ENCODE measurements at regions not wholly inside any gene's neighbourhood (a gene's known extent, or its start where the extent isn't known, plus 50 kb on each side); places are given as distances from the start of the nearest gene placed in this dataset.

DNA sequence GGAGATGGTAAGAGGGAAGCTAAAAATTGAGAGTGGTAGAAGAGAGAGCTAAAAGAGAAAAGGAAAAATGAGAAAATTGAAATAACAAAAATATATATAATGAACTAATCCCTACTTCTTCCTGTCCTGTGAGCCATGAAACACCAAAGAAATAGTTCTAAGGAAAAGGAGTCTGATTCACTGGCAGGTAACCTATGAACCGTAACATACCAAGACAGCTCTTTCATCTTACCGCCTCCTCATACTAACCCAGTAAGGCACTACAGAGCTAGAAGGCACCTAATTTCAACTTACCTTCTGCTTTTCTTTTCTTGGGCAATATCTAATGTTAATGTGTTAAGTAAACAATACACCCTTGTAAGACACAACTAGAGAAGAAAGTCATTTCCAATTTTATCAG is 297.7 kb upstream of the DIAPH2 start:
- Mint-ChIP-seq H3K9me3 (ENCODE audit: low read depth) (no peaks in the 10 kb centered on the region), H3K36me3 (ENCODE audit: insufficient read depth) (no peaks in the 10 kb centered on the region), H3K4me3 (ENCODE audit: low read depth) (no peak overlapping the region), H3K27ac (no peak overlapping the region), H3K27me3 (no peaks in the 10 kb centered on the region), H3K4me1 (ENCODE audit: low read depth) (peaks cover 7% of the 10 kb centered on the region)
- TF ChIP-seq, protein P1, sequence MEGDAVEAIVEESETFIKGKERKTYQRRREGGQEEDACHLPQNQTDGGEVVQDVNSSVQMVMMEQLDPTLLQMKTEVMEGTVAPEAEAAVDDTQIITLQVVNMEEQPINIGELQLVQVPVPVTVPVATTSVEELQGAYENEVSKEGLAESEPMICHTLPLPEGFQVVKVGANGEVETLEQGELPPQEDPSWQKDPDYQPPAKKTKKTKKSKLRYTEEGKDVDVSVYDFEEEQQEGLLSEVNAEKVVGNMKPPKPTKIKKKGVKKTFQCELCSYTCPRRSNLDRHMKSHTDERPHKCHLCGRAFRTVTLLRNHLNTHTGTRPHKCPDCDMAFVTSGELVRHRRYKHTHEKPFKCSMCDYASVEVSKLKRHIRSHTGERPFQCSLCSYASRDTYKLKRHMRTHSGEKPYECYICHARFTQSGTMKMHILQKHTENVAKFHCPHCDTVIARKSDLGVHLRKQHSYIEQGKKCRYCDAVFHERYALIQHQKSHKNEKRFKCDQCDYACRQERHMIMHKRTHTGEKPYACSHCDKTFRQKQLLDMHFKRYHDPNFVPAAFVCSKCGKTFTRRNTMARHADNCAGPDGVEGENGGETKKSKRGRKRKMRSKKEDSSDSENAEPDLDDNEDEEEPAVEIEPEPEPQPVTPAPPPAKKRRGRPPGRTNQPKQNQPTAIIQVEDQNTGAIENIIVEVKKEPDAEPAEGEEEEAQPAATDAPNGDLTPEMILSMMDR (IDR thresholded peaks at IDR 0.05; ENCODE audit: unreplicated experiment), result no peak
- DNase-seq (ENCODE audit: low spot score, unreplicated experiment), result no peak

DNA sequence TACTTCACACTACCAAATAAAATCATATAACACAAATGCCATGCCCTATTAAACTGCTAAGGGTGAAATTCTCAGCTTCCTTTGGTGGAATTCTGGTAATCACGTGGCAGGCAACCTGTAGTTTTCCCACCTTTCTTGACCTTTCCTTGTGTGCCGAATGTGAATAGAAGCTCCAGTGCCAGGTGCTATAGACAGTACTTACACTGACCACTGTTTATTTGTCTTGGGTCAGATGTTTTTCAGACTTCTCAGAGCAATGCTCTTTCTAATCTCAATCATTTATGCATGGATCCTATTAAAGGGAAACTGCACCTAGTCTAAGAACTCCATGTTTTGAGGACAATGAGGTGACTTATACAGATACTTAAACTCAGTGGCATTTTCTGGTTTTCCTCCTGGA is 296.8 kb upstream of the DIAPH2 start:
- Mint-ChIP-seq H3K27me3 (no peaks in the 10 kb centered on the region), H3K36me3 (ENCODE audit: insufficient read depth) (no peaks in the 10 kb centered on the region), H3K9me3 (ENCODE audit: low read depth) (no peaks in the 10 kb centered on the region), H3K4me1 (ENCODE audit: low read depth) (peaks cover 7% of the 10 kb centered on the region), H3K4me3 (ENCODE audit: low read depth) (no peak overlapping the region), H3K27ac (no peak overlapping the region)
- TF ChIP-seq, protein P1 (IDR thresholded peaks at IDR 0.05; ENCODE audit: unreplicated experiment), result no peak
- no peak for DNase-seq (ENCODE audit: low spot score, unreplicated experiment)

DNA sequence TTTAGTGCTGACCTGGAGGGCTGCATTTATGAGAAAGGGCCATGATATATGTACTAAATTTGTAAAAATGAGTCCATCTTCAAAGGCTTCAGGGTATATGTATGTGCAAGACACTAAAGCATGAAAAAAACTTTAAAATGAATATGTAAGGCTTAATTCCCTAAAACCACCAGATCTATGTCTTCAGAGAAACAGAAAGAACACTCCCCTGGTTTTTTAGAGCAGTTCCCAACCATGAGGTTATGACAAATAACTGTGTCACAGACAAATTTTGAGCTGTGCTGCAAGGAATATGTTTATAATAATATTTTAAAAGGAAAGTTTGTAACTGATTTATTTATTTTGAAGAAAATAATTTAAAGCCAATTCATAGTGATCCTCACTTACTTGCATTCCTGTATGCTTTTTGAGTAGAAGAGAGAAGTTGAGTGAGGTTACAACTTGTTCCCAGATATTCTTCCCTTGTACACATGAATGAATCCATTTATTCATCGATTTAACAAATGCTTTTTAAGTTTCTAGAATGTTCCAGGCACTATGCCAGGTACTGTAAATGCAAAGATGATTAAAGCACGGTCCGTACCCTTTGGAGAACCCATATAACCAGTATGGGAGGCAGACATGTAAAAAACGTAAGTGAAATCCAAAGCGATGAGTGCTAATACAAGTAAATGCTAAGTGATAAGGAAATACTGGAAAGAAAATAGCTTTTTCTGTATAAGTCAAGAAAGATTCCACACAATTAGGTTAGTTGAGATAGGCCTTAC is 295.2 kb upstream of the DIAPH2 start:
- Mint-ChIP-seq H3K4me1 (ENCODE audit: low read depth) (peaks cover 7% of the 10 kb centered on the region), H3K36me3 (ENCODE audit: insufficient read depth) (no peaks in the 10 kb centered on the region), H3K9me3 (ENCODE audit: low read depth) (no peaks in the 10 kb centered on the region), H3K27ac (no peak overlapping the region), H3K27me3 (no peaks in the 10 kb centered on the region), H3K4me3 (ENCODE audit: low read depth) (no peak overlapping the region)
- TF ChIP-seq, protein P1 (IDR thresholded peaks at IDR 0.05; ENCODE audit: unreplicated experiment), result no peak
- no peak for DNase-seq (ENCODE audit: low spot score, unreplicated experiment)

DNA sequence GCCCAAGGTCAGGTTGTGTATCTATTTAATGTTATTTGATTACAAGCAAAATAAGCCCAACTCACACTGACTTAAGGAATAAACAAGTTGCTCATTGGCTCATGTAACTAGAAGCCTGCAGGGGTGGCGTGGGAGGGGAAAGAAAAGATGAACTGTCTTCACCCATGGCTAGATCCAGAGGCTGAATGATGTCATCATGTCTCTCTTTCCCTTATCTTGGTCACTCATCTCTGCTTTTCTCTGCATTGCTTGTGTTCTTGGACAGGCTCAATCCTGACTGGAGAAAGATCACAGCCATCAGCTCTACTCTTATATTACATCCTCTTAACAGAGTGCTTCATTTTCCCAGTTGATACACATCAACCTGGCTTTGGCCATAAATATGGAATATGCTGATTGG is 290.0 kb upstream of the DIAPH2 start:
- Mint-ChIP-seq H3K9me3 (ENCODE audit: low read depth) (no peaks in the 10 kb centered on the region), H3K4me1 (ENCODE audit: low read depth) (no peaks in the 10 kb centered on the region), H3K27ac (no peak overlapping the region), H3K4me3 (ENCODE audit: low read depth) (no peak overlapping the region), H3K27me3 (no peaks in the 10 kb centered on the region), H3K36me3 (ENCODE audit: insufficient read depth) (no peaks in the 10 kb centered on the region)
- TF ChIP-seq, protein P1 (IDR thresholded peaks at IDR 0.05; ENCODE audit: unreplicated experiment), result no peak
- DNase-seq (ENCODE audit: low spot score, unreplicated experiment), result no peak

DNA sequence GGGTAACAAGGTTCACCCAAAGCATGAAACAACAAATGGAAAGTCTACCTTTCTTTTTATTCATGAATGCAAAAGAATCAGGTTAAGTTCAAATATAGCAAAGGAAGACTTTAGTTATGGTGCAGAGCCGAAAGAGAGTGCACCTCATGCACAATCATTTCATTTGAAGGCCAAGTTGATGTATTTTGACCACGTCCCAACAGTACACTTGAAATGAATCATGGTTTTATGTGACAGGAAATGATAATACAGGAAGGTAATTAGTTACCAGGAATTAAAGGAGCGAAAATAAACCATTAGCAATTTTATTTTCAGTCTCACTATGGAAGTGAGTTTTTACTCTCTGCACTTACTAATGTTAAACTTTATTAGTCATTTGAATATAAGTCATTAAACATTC is 281.2 kb upstream of the DIAPH2 start:
- H3K4me3 Mint-ChIP-seq (ENCODE audit: low read depth), result no peak overlapping the region
- H3K4me1 Mint-ChIP-seq (ENCODE audit: low read depth), result peaks cover 18% of the 10 kb centered on the region
- no peaks in the 10 kb centered on the region for H3K36me3 Mint-ChIP-seq (ENCODE audit: insufficient read depth)
- no peak for DNase-seq (ENCODE audit: low spot score, unreplicated experiment)
- H3K27me3 Mint-ChIP-seq, result no peaks in the 10 kb centered on the region
- TF ChIP-seq, protein P1 (IDR thresholded peaks at IDR 0.05; ENCODE audit: unreplicated experiment), result no peak
- H3K9me3 Mint-ChIP-seq (ENCODE audit: low read depth), result no peaks in the 10 kb centered on the region
- no peak overlapping the region for H3K27ac Mint-ChIP-seq

Data from progenitor cell of endocrine pancreas (in vitro differentiated cells).